HEK293T (cell line): ENCODE measurements at regions not wholly inside any gene's neighbourhood (a gene's known extent, or its start where the extent isn't known, plus 50 kb on each side); places are given as distances from the start of the nearest gene placed in this dataset.

Source experiments
- CTCF ChIA-PET: fragments of 350-600 bp; formaldehyde crosslinking; extraction: SDS; loops from one replicate; lab custom pipeline; 2021; ENCODE audit warnings: antibody characterized with exemption, inconsistent platforms; lab: Yijun Ruan, JAX
- POLR2A ChIA-PET: fragments of 350-600 bp; formaldehyde crosslinking; extraction: SDS; loops from one replicate; lab custom pipeline; 2020; ENCODE audit warnings: antibody characterized with exemption, inconsistent platforms; lab: Yijun Ruan, JAX
- DNase-seq: peaks from one replicate; pipeline ENCODE4 v3.0.0; 2012; ENCODE audit warnings: mixed read lengths; ENCODE audit errors: extremely low spot score
- ARNT ChIP-seq: fragments of 450-650 bp; IDR thresholded peaks from 2 replicates; pipeline ENCODE4 v1.6.1; 2017; ENCODE audit warnings: mild to moderate bottlenecking
- BHLHE40 ChIP-seq: fragments of 450-650 bp; IDR thresholded peaks from 2 replicates; pipeline ENCODE4 v1.6.1; 2016; ENCODE audit warnings: mild to moderate bottlenecking, moderate library complexity, borderline replicate concordance
- CTBP1 ChIP-seq: fragments of 450-650 bp; IDR thresholded peaks from 2 replicates; pipeline ENCODE4 v1.6.1; 2016; ENCODE audit warnings: borderline replicate concordance
- ELF4 ChIP-seq: fragments of 450-650 bp; IDR thresholded peaks from 2 replicates; pipeline ENCODE4 v1.6.1; 2017; ENCODE audit warnings: antibody characterized with exemption
- FOXA1 ChIP-seq: fragments of 450-650 bp; IDR thresholded peaks from 2 replicates; pipeline ENCODE4 v1.6.1; 2016; ENCODE audit warnings: mild to moderate bottlenecking
- FOXK2 ChIP-seq: fragments of 450-650 bp; IDR thresholded peaks from 2 replicates; pipeline ENCODE4 v1.6.1; 2016; ENCODE audit warnings: mild to moderate bottlenecking
- FOXM1 ChIP-seq: fragments of 450-650 bp; IDR thresholded peaks from 2 replicates; pipeline ENCODE4 v1.6.1; 2017; ENCODE audit warnings: mild to moderate bottlenecking, borderline replicate concordance
- HDGF ChIP-seq: fragments of 450-650 bp; IDR thresholded peaks from 2 replicates; pipeline ENCODE4 v1.6.1; 2017; ENCODE audit warnings: antibody characterized with exemption, borderline replicate concordance
- L3MBTL2 ChIP-seq: fragments of 450-650 bp; conservative IDR thresholded peaks from 2 replicates; pipeline ENCODE4 v1.6.1; 2016; ENCODE audit warnings: mild to moderate bottlenecking
- LEF1 ChIP-seq: fragments of 450-650 bp; IDR thresholded peaks from 2 replicates; pipeline ENCODE4 v1.6.1; 2017; ENCODE audit warnings: mild to moderate bottlenecking, borderline replicate concordance
- NFRKB ChIP-seq: fragments of 450-650 bp; IDR thresholded peaks from 2 replicates; pipeline ENCODE4 v1.6.1; 2016; ENCODE audit warnings: mild to moderate bottlenecking, moderate library complexity
- PKNOX1 ChIP-seq: fragments of 450-650 bp; IDR thresholded peaks from 2 replicates; pipeline ENCODE4 v1.6.1; 2016
- SP1 ChIP-seq: fragments of 450-650 bp; IDR thresholded peaks from 2 replicates; pipeline ENCODE4 v1.6.1; 2017
- SUZ12 ChIP-seq: fragments of 450-650 bp; IDR thresholded peaks from 2 replicates; pipeline ENCODE4 v1.6.1; 2016; ENCODE audit warnings: mild to moderate bottlenecking
- TARDBP ChIP-seq: fragments of 450-650 bp; IDR thresholded peaks from 2 replicates; pipeline ENCODE4 v1.6.1; 2016
- ZNF384 ChIP-seq: fragments of 450-650 bp; IDR thresholded peaks from 2 replicates; pipeline ENCODE4 v1.6.1; 2016

DNA sequence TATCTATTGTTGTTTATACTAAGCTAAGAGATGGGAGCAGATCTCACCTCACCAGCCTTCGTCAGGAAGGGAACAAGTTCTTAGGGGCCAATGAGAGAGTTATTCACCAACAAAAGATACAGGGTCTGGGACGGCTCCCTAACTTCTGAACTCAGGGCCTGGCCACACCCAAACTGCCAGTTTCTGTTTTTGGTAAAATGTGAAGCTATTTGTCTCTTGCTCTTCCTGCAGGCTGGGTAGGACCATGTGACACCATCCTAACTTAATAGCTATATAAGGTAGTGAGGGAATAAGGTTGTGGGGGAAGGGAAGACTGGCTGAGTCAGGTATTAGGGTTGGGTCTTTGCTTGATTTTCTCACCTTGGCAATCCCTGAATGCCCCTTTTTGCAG is 480.5 kb downstream of the KDM4C start:
- TF ChIP-seq LEF1 (no peak), NFRKB (no peak), HDGF (no peak), SP1 (no peak), L3MBTL2 (no peak), BHLHE40 (no peak), SUZ12 (no peak), FOXK2 (no peak), ELF4 (no peak), ARNT (no peak), FOXA1 (no peak), FOXM1 (no peak), PKNOX1 (no peak), ZNF384 (no peak), CTBP1 (no peak), TARDBP (no peak)
- DNase-seq, result no peak
- ChIA-PET POLR2A (no interaction called here), CTCF (no interaction called here)

GRCh38 chr9:7237473-7238246 is 479.9 kb downstream of the KDM4C start:
- no peak for DNase-seq
- TF ChIP-seq CTBP1, result no peak
- ChIA-PET CTCF (no interaction called here), POLR2A (no interaction called here)

DNA sequence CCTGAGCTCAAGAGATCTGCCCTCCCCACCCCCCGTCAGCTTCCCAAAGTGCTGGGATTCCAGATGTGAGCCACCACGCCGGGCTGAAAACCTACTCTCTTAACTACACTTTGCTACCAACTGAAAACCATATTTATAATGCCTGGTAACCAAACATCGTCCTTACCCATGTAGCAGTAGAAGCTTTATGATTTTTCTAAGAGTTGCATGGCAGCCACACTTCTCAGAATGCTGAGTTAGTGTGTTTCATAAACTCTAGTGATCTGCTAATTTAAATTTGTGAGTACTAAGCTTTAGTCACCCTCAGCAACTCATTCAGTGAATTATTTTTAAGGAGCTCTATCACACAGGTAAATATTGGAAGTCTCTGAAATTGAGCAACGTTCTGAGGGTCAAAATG is 478.4 kb downstream of the KDM4C start:
- ChIA-PET POLR2A (no interaction called here), CTCF (no interaction called here)
- TF ChIP-seq SP1 (no peak), HDGF (no peak), CTBP1 (no peak), ELF4 (no peak), ARNT (no peak), BHLHE40 (no peak), PKNOX1 (no peak), NFRKB (no peak), L3MBTL2 (no peak), FOXK2 (no peak), FOXA1 (no peak)
- DNase-seq, result no peak

DNA sequence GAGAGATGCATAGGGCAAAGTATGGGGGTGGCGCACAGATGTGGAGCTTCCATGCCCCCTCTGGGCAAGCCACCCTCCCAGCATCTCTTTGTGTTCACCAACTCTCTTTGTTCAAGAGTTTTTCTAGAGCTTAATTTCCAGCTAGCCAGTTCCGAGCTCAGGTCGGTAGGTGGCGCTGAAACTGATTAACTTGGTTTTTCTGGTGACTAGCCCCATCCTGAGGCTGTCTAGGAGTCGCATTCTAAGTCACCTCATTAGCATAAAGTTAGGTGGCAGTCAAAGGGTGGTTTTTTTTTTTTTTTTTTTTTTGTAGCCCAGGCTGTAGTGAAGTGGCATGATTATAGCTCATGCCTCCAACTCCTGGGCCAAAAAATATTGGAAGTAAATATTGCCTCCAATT is 476.4 kb downstream of the KDM4C start:
- ChIA-PET CTCF (interaction anchor here (0.5 to 0.8 kb wide), 3 partner anchors 97 to 1417 kb away, joined by 3 to 4 read pairs (median 3); no protein-coding TSS in a partner anchor), POLR2A (no interaction called here)
- peak; percentile 22 for DNase-seq
- no peak for TF ChIP-seq ARNT
- no peak for TF ChIP-seq TARDBP
- no peak for TF ChIP-seq NFRKB
- TF ChIP-seq ELF4, result no peak
- TF ChIP-seq ZNF384, result no peak
- no peak for TF ChIP-seq FOXA1
- no peak for TF ChIP-seq BHLHE40
- no peak for TF ChIP-seq HDGF
- no peak for TF ChIP-seq CTBP1
- TF ChIP-seq L3MBTL2, result no peak
- TF ChIP-seq LEF1, result no peak
- no peak for TF ChIP-seq FOXK2
- no peak for TF ChIP-seq SUZ12

- TF ChIP-seq ELF4 (no peak), BHLHE40 (no peak), FOXA1 (no peak), ARNT (no peak), FOXM1 (no peak), TARDBP (no peak), SUZ12 (no peak), FOXK2 (no peak), CTBP1 (no peak), PKNOX1 (no peak)
- DNase-seq, result no peak
- CTCF ChIA-PET, result no interaction called here
- POLR2A ChIA-PET, result no interaction called here
Observed at GRCh38 chr9:7229571-7229970, 471.8 kb downstream of the KDM4C start.

GRCh38 chr9:7228726-7229125 is 471.0 kb downstream of the KDM4C start:
- POLR2A ChIA-PET, result no interaction called here
- TF ChIP-seq ARNT, result no peak
- TF ChIP-seq ELF4, result no peak
- TF ChIP-seq CTBP1, result no peak
- TF ChIP-seq L3MBTL2, result no peak
- TF ChIP-seq FOXA1, result no peak
- no peak for TF ChIP-seq NFRKB
- no peak for TF ChIP-seq SUZ12
- TF ChIP-seq FOXK2, result no peak
- TF ChIP-seq BHLHE40, result no peak
- no peak for TF ChIP-seq HDGF
- TF ChIP-seq ZNF384, result no peak
- no peak for TF ChIP-seq PKNOX1
- TF ChIP-seq SP1, result no peak
- no peak for TF ChIP-seq TARDBP
- no peak for TF ChIP-seq LEF1
- TF ChIP-seq FOXM1, result no peak
- no peak for DNase-seq
- CTCF ChIA-PET, result no interaction called here
